Left lung (tissue), 4 donors: ENCODE measurements at regions not wholly inside any gene's neighbourhood (a gene's known extent, or its start where the extent isn't known, plus 50 kb on each side); places are given as distances from the start of the nearest gene placed in this dataset.

Experiments
- ATAC-seq: fragments of 200-7000 bp; cut with Tn5 transposase; one replicate; pipeline ENCODE4 v1.9.1; 2020; ENCODE audit warnings: moderate library complexity
- DNase-seq, 4 donors: peaks; one replicate each; pipeline ENCODE4 v3.0.0-alpha.2; 2013 to 2020
- H3K27ac ChIP-seq, 2 donors: fragments of 200-600 bp; sonication (generic) in 1 of 2; one replicate each; pipeline versions ENCODE4 v1.5.0 to v1.8.0; 2020 to 2021
- H3K27me3 ChIP-seq, 2 donors: fragments of 200-600 bp; sonication (generic) in 1 of 2; one replicate each; pipeline versions ENCODE4 v1.5.0 to v1.8.0; 2020 to 2021
- H3K36me3 ChIP-seq, 2 donors: fragments of 200-600 bp; sonication (generic) in 1 of 2; one replicate each; pipeline versions ENCODE4 v1.5.0 to v1.8.0; 2020 to 2021
- H3K4me1 ChIP-seq, 2 donors: fragments of 200-600 bp; one replicate each; pipeline ENCODE4 v1.8.0; 2021
- H3K4me3 ChIP-seq, 2 donors: fragments of 200-600 bp; sonication (generic) in 1 of 2; one replicate each; pipeline versions ENCODE4 v1.5.0 to v1.8.0; 2020 to 2021; ENCODE audit warnings: mild to moderate bottlenecking in 1 of 2
- H3K9me3 ChIP-seq, 2 donors: fragments of 200-600 bp; sonication (generic) in 1 of 2; one replicate each; pipeline versions ENCODE4 v1.5.0 to v1.8.0; 2020 to 2021
- intact Hi-C, 2 donors: fragments of 100-400 bp; cut with DNase I; formaldehyde crosslinking; loops; one replicate each; pipeline versions ENCODE4 v1.11.2 to v1.14.2; 2022
- TF ChIP-seq, protein P1 (sequence below), 2 donors: fragments of 200-600 bp; sonication (generic) in 1 of 2; IDR thresholded peaks; one replicate each; pipeline versions ENCODE4 v1.5.0 to v1.8.0; 2021; ENCODE audit warnings: antibody characterized with exemption in 2 of 2
- donor health status: DM: no; HTN: yes; CAD: no.
- donor health status: DM: no; HTN: no; CAD: no.

DNA sequence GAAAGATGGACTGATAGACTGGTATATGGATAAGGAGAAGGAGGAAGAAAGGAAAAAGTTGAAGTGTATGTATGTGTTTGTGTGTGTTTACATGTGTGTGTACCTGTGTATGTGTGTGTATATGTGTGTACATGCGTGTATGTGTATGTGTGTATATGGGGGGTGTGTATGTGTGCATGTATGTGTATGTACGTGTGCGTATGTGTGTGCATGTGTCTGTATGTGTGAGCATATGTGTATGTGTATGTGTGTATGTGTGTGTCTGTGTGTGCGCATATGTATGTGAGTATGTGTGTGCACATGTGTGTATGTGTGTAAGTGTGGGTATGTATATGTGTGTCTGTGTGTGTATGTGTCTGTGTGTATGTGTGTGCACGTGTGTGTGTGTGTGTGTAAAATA, 101.5 kb upstream of the KLHL13 start:
- H3K9me3 ChIP-seq = no peaks in the 10 kb centered on the region
- H3K27ac ChIP-seq = no peak overlapping the region
- TF ChIP-seq, protein P1, sequence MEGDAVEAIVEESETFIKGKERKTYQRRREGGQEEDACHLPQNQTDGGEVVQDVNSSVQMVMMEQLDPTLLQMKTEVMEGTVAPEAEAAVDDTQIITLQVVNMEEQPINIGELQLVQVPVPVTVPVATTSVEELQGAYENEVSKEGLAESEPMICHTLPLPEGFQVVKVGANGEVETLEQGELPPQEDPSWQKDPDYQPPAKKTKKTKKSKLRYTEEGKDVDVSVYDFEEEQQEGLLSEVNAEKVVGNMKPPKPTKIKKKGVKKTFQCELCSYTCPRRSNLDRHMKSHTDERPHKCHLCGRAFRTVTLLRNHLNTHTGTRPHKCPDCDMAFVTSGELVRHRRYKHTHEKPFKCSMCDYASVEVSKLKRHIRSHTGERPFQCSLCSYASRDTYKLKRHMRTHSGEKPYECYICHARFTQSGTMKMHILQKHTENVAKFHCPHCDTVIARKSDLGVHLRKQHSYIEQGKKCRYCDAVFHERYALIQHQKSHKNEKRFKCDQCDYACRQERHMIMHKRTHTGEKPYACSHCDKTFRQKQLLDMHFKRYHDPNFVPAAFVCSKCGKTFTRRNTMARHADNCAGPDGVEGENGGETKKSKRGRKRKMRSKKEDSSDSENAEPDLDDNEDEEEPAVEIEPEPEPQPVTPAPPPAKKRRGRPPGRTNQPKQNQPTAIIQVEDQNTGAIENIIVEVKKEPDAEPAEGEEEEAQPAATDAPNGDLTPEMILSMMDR (IDR thresholded peaks at IDR 0.05) = no peak
- intact Hi-C loops = no loop called here
- DNase-seq (no peak), ATAC-seq (no peak)
- H3K27me3 ChIP-seq = no peaks in the 10 kb centered on the region
- H3K4me1 ChIP-seq = no peaks in the 10 kb centered on the region
- no peak overlapping the region for H3K4me3 ChIP-seq
- H3K36me3 ChIP-seq = no peaks in the 10 kb centered on the region

DNA sequence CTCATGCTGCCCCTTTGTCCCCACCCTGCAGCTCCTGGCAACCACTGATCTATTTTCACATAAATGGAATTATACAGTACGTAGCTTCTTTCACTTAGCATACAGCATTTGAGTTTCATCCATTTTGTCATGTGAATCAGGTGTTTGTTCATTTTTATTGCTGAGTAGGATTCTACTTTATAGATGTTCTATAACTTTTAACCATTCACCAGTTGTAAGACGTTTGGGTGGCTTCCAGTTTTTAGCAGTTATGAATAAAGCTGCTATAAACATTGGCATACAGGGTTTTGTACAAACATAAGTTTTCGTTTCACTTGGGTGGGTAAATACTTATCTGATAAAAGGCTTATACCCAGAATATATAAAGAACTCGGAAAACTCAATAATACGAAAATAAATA, 102.3 kb upstream of the KLHL13 start:
- intact Hi-C loops = no loop called here
- Histone ChIP-seq H3K36me3 (no peaks in the 10 kb centered on the region), H3K27me3 (no peaks in the 10 kb centered on the region), H3K4me1 (no peaks in the 10 kb centered on the region), H3K27ac (no peak overlapping the region), H3K4me3 (no peak overlapping the region), H3K9me3 (no peaks in the 10 kb centered on the region)
- no peak for DNase-seq
- ATAC-seq = no peak
- TF ChIP-seq, protein P1 (IDR thresholded peaks at IDR 0.05) = no peak

- Histone ChIP-seq H3K36me3 (no peaks in the 10 kb centered on the region), H3K27ac (no peak overlapping the region), H3K27me3 (no peaks in the 10 kb centered on the region), H3K4me3 (no peak overlapping the region), H3K9me3 (no peaks in the 10 kb centered on the region), H3K4me1 (no peaks in the 10 kb centered on the region)
- intact Hi-C loops = no loop called here
- no peak for ATAC-seq
- DNase-seq = no peak
- TF ChIP-seq, protein P1 (IDR thresholded peaks at IDR 0.05) = no peak
Observed at GRCh38 chrX:118219866-118220265, 103.3 kb upstream of the KLHL13 start.

DNA sequence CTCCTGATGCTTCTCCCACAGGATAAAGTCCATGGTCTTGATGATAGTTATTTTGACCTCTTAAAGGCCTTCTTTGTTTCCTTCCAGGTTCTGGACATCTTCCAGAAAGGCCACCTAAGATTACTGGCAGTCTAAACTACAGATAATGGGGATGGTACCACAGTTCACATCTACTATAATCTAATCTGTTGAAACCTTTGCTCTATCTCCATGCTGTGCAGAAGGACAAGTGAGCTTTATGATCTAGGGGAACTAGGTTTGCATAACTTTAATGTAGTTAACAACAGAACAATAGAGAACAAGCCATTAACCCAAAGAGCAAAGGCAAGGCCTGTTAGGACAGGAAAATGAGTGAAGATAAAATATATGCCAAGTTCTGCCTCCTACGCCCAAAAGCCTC, 103.9 kb upstream of the KLHL13 start:
- H3K4me1 ChIP-seq = no peaks in the 10 kb centered on the region
- ATAC-seq (no peak), DNase-seq (no peak)
- H3K36me3 ChIP-seq = no peaks in the 10 kb centered on the region
- H3K4me3 ChIP-seq = no peak overlapping the region
- intact Hi-C loops = no loop called here
- TF ChIP-seq, protein P1 (IDR thresholded peaks at IDR 0.05) = no peak
- H3K27me3 ChIP-seq = peaks cover 0 to 1% of the 10 kb centered on the region in 2 donors
- no peak overlapping the region for H3K27ac ChIP-seq
- no peaks in the 10 kb centered on the region for H3K9me3 ChIP-seq

GRCh38 chrX:118221270-118221669, 104.7 kb upstream of the KLHL13 start:
- H3K4me1 ChIP-seq = no peaks in the 10 kb centered on the region
- H3K36me3 ChIP-seq = no peaks in the 10 kb centered on the region
- H3K27ac ChIP-seq = no peak overlapping the region
- peaks cover 0 to 3% of the 10 kb centered on the region in 2 donors for H3K27me3 ChIP-seq
- no peak for ATAC-seq
- DNase-seq = no peak
- no peaks in the 10 kb centered on the region for H3K9me3 ChIP-seq
- TF ChIP-seq, protein P1 (IDR thresholded peaks at IDR 0.05) = no peak
- no peak overlapping the region for H3K4me3 ChIP-seq
- intact Hi-C loops = no loop called here
